GM18907 (cell line): ENCODE measurements at regions not wholly inside any gene's neighbourhood (a gene's known extent, or its start where the extent isn't known, plus 50 kb on each side); places are given as distances from the start of the nearest gene placed in this dataset.

Experiments
- ATAC-seq: cut with Tn5 transposase; IDR thresholded peaks from one replicate; pipeline ENCODE4 v1.9.1; 2021; ENCODE audit warnings: mild to moderate bottlenecking, moderate library complexity; ENCODE audit not compliant: unreplicated experiment

- no peak for ATAC-seq
Observed at GRCh38 chr19:28221736-28222135, 991.2 kb downstream of the UQCRFS1 start.

GRCh38 chr19:28218728-28219127 lies 994.2 kb downstream of the UQCRFS1 start:
- ATAC-seq, result no peak

- no peak for ATAC-seq
Observed at GRCh38 chr19:28217022-28217421, 995.9 kb downstream of the UQCRFS1 start.

- no peak for ATAC-seq
Observed at GRCh38 chr19:28213470-28214082, 999.4 kb downstream of the UQCRFS1 start.

GRCh38 chr19:28210886-28211285 lies 1002.1 kb downstream of the UQCRFS1 start:
- ATAC-seq, result no peak

- ATAC-seq, result no peak
Observed at GRCh38 chr19:28208745-28209144, 1004.2 kb downstream of the UQCRFS1 start.

- ATAC-seq, result no peak
Observed at GRCh38 chr19:28207244-28207643, 1005.7 kb downstream of the UQCRFS1 start.

GRCh38 chr19:28201462-28201943 lies 1011.4 kb downstream of the UQCRFS1 start:
- ATAC-seq, result no peak

- no peak for ATAC-seq
Observed at GRCh38 chr19:28199323-28199722, 1013.6 kb downstream of the UQCRFS1 start.

- ATAC-seq, result no peak
Observed at GRCh38 chr19:28196961-28197360, 1016.0 kb downstream of the UQCRFS1 start.

GRCh38 chr19:28196101-28196500 lies 1016.9 kb downstream of the UQCRFS1 start:
- ATAC-seq, result no peak

GRCh38 chr19:28185646-28186045 lies 1027.3 kb downstream of the UQCRFS1 start:
- no peak for ATAC-seq

- no peak for ATAC-seq
Observed at GRCh38 chr19:28184997-28185396, 1028.0 kb downstream of the UQCRFS1 start.

GRCh38 chr19:28176193-28176592 lies 1036.8 kb downstream of the UQCRFS1 start:
- ATAC-seq, result no peak

GRCh38 chr19:28171983-28172382 lies 1041.0 kb downstream of the UQCRFS1 start:
- ATAC-seq, result no peak

GRCh38 chr19:28170066-28170465 lies 1042.9 kb downstream of the UQCRFS1 start:
- ATAC-seq, result no peak

GRCh38 chr19:28169168-28169887 lies 1043.6 kb downstream of the UQCRFS1 start:
- ATAC-seq, result no peak

- ATAC-seq, result no peak
Observed at GRCh38 chr19:28168557-28168956, 1044.4 kb downstream of the UQCRFS1 start.

GRCh38 chr19:28166025-28166424 lies 1046.9 kb downstream of the UQCRFS1 start:
- ATAC-seq, result no peak

GRCh38 chr19:28164214-28164613 lies 1048.7 kb downstream of the UQCRFS1 start:
- no peak for ATAC-seq

- no peak for ATAC-seq
Observed at GRCh38 chr19:28159065-28159464, 1053.9 kb downstream of the UQCRFS1 start.

GRCh38 chr19:28155265-28155664 lies 1057.7 kb downstream of the UQCRFS1 start:
- no peak for ATAC-seq
